DND-41 (cell line): ENCODE measurements at regions not wholly inside any gene's neighbourhood (a gene's known extent, or its start where the extent isn't known, plus 50 kb on each side); places are given as distances from the start of the nearest gene placed in this dataset.

Experiments
- EZH2 ChIP-seq: IDR thresholded peaks from 3 replicates; pipeline ENCODE4 v1.6.1; 2012; ENCODE audit warnings: borderline replicate concordance, low read depth, mild to moderate bottlenecking, moderate library complexity, low read length, inconsistent platforms; ENCODE audit not compliant: severe bottlenecking
- TF ChIP-seq, protein P1 (sequence below): IDR thresholded peaks from 2 replicates; pipeline ENCODE4 v1.5.1; 2012; ENCODE audit warnings: borderline replicate concordance, low read length, moderate library complexity, mild to moderate bottlenecking; ENCODE audit not compliant: poor library complexity, severe bottlenecking; ENCODE audit errors: extremely low read depth

DNA sequence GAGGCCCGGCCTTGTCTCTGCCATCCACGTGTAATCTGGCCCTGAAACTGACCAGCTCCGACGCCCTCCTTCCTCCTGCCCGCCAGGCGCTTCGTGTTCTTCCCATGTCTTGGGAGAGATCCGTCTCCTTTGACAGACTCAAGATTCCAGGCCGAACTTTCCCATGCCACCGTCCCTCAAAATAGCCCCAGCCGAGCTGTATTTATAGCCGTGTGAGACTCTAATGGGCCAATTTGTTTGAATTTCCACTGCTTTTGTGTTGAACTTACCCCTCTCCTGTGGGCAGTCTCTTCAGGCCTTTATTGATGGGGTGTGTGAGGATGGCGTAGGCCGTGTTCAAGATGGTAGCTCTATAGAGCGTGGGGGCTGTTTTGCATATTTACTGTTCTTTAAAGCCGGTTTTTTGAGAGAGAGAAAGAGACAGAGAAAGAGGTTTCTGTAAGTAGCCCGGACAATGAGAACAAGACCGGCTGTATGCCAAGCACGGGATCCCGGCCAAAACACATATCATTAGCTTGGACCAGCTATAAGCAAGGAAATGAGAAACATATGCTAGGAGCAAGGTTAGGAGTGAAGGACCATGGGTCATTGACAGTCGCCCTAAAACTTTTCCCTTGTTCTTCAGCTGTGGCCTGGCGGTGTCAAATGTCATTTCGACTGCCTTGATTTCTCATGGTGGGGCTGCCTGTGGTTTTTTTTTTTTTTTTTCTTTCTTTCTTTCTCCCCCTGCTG lies 124.5 kb upstream of the ZFHX3 start:
- no peak for TF ChIP-seq EZH2
- TF ChIP-seq, protein P1, sequence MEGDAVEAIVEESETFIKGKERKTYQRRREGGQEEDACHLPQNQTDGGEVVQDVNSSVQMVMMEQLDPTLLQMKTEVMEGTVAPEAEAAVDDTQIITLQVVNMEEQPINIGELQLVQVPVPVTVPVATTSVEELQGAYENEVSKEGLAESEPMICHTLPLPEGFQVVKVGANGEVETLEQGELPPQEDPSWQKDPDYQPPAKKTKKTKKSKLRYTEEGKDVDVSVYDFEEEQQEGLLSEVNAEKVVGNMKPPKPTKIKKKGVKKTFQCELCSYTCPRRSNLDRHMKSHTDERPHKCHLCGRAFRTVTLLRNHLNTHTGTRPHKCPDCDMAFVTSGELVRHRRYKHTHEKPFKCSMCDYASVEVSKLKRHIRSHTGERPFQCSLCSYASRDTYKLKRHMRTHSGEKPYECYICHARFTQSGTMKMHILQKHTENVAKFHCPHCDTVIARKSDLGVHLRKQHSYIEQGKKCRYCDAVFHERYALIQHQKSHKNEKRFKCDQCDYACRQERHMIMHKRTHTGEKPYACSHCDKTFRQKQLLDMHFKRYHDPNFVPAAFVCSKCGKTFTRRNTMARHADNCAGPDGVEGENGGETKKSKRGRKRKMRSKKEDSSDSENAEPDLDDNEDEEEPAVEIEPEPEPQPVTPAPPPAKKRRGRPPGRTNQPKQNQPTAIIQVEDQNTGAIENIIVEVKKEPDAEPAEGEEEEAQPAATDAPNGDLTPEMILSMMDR: no peak
